ENCODE measurements at regions not wholly inside any gene's neighbourhood (a gene's known extent, or its start where the extent isn't known, plus 50 kb on each side); places are given as distances from the start of the nearest gene placed in this dataset.
"Not testable (repeated sequence)": the region's sequence is repeated elsewhere in the genome, so short reads cannot be mapped to it uniquely, and the experiment has no call there.

GRCh38 chr13:109702030-109702597, 84.3 kb downstream of the IRS2 start:
- not testable (repeated sequence) for DNase-seq (ENCODE audit: low read depth)

- no peak for DNase-seq (ENCODE audit: low read depth)
Measured at GRCh38 chr13:109700176-109700575, 86.2 kb downstream of the IRS2 start.

DNA sequence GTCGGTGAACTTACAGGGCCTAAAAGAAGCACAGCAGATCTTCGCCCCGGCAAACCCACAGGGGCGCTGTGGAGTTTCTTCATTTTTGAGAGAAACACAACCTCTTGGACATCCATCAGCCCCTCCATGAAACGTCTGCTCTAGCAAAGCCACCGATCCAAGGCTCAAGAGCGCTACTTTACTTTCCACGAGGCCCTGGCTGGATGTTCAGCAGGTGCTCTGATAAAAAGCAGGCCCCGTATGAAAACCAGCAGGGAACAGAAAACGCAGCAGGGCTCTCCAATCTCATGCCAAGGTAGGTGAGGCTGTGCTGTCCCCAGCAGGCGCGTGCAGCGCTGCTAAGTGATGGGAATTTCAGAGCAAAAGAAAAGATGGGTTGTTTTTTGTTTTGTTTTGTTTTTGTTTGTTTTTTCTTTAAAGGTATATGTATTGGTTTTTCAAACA, 86.7 kb downstream of the IRS2 start:
- no peak for DNase-seq (ENCODE audit: low read depth)

DNA sequence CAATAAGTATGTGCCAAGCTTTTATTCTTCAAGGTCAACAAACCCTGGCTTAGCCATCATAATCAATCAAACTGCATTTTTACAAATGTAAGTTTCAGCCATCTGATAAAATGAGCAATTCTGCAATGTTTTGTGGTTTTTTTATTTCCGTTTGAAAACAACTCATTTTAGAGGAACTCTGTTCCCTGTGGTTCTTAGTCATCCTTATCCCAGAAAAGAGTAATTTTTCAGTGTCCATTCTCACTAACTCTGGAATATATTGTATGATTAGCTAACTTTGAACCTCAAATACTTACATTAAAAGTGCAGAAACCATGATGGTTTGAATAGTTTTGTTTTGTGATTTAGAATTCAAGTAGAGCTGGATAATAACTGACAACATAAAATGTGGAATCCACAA, 87.6 kb downstream of the IRS2 start:
- no peak for DNase-seq (ENCODE audit: low read depth)

DNA sequence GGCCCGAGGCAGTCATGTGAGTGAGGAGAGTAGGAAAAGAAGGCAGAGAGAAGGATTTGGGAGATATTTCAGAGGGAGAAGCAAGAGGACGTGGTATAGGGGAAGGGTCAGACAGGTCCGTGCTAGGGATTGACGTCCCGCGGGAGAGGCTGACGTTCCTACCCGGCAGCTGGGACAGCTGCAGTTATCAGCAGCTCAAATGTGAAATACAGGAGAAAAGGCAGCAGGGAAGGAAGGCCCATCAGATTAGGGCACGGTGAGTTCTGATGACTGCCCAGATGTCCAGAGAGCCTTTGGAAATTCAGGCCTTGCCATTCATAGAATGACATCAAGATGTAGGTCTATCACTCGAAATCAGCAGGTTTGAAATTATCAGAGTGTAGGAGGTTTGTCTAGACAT, 88.4 kb downstream of the IRS2 start:
- no peak for DNase-seq (ENCODE audit: low read depth)

- no peak for DNase-seq (ENCODE audit: low read depth)
Measured at GRCh38 chr13:109695402-109696190, 90.8 kb downstream of the IRS2 start.

DNA sequence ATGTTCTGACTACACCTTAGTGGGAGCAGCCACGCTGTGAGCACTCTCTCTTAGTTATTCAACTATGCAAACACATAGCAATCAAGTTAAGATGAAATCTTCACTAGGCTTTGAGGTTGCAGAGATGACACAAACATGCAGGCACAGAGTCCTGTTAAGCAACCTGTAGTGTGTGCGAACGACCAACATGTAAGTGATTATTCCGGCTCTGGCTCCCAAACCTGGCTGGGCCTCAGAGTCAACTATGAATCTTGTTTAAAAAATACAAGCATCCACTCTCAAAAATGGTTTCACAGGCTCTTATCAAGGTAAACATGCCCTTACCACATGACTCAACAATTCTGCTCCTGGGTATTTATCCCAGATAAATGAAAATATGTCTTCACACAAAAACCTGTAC, 91.4 kb downstream of the IRS2 start:
- no peak for DNase-seq (ENCODE audit: low read depth)

DNA sequence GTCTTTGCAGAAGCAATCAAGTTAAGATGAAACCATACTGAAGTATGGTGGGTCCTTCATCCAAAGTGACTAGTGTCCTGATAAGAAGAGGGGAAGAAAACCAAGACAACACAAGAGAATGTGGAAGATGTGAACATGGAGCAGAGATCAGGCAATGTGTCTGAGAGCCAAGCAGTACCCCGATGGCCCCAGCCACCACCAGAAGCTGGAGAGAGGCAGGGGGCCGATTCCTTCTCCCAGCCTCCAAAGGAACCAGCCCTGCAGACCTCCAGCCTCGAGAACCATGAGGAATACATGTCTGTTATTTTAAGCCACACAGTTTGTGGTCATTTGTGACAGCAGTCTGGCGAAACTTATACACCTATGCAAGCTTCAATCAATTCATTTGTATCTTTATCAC, 93.2 kb downstream of the IRS2 start:
- no peak for DNase-seq (ENCODE audit: low read depth)

GRCh38 chr13:109691689-109692088, 94.7 kb downstream of the IRS2 start:
- DNase-seq (ENCODE audit: low read depth), result no peak

DNA sequence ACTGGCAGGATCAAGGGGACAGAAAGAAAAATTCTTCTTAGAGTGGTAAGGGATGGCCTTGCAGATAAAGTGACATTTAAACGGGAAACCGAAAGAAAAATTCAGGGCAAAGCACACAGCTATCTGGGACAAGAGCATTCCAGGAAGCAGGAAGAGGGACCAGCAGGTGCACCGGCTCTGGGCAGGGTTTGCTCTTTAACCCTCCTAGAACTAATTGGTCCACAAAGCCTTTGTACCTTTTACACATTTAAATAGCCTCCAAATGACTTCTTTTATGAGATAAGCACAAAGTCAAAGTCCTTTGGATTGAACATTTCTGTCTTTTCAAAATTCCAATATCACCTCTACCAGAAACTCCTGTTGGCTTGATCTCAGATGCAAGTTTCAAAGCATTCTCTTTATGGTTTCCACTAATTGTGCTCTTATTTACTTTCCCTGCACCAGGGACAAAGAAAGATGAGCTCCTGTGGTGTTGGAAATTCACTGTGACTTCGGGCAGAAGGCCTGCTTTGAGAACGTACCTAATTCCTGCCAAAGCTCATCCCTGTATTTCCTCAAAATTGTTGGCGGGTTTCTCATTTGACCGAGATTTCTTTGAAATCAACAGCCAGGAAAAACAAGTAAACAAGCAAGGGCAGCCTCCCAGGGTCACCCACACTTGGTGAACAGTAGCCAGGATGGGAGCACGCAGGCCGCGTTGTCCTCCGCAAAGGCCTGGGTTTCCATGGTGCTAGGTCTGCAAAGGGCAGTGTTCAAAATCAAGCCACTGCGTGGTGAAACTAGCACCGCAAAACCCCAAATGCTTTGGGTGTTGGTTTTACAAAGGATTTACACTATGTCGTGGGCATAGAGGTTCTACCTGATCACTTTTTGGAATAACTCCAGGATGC, 98.6 kb downstream of the IRS2 start:
- DNase-seq (ENCODE audit: low read depth), result no peak

- no peak for DNase-seq (ENCODE audit: low read depth)
Measured at GRCh38 chr13:109685203-109685602, 101.2 kb downstream of the IRS2 start.

- DNase-seq (ENCODE audit: low read depth), result no peak
Measured at GRCh38 chr13:109684824-109685202, 101.6 kb downstream of the IRS2 start.

DNA sequence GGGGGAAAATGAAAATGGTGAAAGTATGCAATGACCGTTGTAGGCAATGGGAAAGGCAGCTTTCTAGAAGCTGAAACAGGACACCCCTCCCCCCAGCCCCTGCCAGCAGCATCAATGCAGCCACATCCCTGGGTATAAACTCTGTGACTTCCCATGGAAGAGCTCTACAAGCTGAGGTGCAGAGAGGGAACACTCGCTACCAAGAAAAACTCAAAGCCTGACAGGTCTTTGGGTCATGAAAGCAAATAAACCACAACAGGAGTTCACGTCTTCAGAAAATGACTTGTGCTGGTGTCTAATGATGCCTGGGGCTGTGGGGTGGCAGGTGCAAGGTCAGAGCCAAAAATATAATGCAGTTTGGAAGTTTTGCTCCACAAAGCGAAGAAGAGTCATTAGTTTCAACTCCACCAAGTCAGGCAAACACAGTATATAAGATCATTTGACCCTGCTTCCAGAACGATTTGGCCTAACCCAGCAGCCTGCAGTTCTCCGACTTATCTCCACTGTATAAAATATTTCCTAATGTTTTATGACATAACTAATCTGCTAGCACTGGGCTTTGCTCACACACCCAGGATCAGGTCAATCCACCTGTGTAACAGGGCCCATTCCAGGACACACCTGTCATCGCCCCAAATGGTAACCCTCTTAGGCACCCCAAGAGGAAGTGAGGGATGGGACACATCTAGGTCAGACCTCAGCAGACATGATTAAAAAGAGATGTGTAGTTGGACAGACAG, 102.1 kb downstream of the IRS2 start:
- DNase-seq (ENCODE audit: low read depth), result no peak

- no peak for DNase-seq (ENCODE audit: low read depth)
Measured at GRCh38 chr13:109682534-109683244, 103.7 kb downstream of the IRS2 start.

- no peak for DNase-seq (ENCODE audit: low read depth)
Measured at GRCh38 chr13:109680930-109681329, 105.5 kb downstream of the IRS2 start.

DNA sequence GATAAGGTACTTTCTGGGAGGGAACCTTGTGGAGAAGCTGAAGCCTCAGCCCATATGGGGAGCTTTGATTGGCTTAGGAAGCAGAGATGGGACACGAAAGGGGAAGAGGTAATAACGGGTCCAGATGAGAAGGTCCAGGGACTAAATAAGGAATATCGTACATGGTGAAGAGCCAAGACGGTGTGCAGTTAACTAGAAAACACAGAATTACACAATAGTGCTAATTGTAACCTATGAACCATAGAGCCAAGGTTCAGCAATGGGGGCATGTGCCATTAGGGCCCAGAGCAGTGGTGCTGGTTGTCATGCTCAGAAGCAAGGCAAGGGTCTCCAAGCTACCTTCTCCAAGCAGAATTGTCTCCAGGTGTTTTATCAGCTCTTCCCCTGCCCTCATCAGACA, 106.1 kb downstream of the IRS2 start:
- no peak for DNase-seq (ENCODE audit: low read depth)

DNA sequence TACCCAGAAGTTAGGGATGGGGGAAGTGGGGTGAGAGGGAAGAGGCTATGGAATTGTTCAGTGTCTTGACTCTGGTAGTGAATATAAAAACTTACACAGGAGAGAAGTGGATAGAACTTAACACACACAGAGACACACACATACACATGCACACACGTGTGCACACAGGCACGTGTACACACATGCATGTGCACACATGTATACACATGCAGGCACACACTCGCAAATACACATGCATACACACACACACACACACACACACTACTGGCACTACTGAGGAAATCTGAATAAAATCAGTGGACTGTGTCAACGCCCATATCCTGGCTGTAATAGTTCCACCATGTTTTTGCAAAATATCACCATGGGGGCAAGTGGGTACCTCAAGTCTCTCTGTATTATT, 107.9 kb downstream of the IRS2 start:
- no peak for DNase-seq (ENCODE audit: low read depth)

- DNase-seq (ENCODE audit: low read depth), result no peak
Measured at GRCh38 chr13:109677206-109677605, 109.2 kb downstream of the IRS2 start.

- DNase-seq (ENCODE audit: low read depth), result no peak
Measured at GRCh38 chr13:109673477-109673876, 112.9 kb downstream of the IRS2 start.

DNA sequence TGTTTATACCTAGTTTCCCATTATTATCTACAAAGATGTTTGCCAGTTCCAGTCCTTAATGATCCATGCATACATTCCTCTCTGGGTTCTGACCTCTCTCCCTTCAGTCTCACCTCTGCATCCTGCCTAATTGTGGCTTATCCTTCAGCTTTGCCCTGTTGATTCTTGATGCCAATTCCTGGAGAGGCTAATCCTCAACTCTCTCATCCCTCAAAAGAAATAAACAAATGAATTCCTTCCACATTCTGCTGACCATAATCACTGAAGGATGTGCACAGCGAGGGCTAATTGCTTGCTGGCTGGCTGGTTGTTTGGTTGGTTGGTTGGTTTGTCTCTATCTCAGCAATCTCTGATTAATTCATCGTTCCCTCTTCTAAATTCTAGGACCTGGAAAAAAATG, 113.8 kb downstream of the IRS2 start:
- no peak for DNase-seq (ENCODE audit: low read depth)

DNA sequence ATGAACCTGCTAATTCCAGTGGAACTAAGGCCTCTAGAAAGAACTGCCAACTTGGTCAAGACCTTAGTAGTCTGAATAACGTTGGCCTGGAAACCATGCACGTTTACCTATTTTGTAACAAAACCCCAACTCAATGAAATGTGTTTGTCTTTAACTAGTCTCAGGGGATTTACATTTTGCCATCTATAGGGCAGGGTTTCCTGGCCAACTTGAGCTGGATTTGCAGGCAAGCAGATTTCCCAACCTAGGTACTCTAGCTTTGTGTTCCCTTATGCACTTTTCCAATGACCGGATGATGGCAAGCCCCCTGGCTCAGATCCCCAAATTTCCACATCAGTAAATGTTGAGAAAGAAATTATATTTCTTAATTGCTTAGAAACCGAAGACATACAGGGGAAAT, 114.5 kb downstream of the IRS2 start:
- DNase-seq (ENCODE audit: low read depth), result no peak

DNA sequence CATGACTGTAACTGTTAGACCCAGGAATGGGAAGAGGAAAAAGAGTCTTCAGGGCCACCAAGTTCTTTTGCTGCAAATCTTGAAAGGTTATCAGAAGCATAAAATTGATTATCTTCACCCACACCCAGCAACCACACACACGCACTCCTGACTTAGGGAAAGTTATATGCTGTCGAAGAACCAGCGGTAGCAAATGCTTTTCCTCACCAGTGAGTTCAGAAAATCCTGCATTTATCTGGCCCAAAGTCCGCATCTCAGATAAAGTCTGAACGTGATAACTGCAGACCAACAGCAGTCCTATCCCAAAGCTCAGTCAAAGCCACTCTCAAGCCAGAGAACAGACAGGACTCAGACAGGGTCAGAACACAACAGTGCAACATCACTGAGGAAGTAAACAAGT, 115.6 kb downstream of the IRS2 start:
- no peak for DNase-seq (ENCODE audit: low read depth)
